Stimulated activated CD4-positive, alpha-beta T cell treated with anti-CD3 and anti-CD28 coated beads, Interleukin-12 subunit alpha, Interleukin-12 subunit beta, amount 100 ng/mL, for 24 hours (primary cell): ENCODE measurements at regions not wholly inside any gene's neighbourhood (a gene's known extent, or its start where the extent isn't known, plus 50 kb on each side); places are given as distances from the start of the nearest gene placed in this dataset.
A peak's percentile ranks its signal among the peaks of the same experiment; 100 is the strongest.
"Not testable (repeated sequence)": the region's sequence is repeated elsewhere in the genome, so short reads cannot be mapped to it uniquely, and the experiment has no call there.

Experiments
- DNase-seq, 2 experiments: peaks; one replicate each; pipeline ENCODE4 v3.0.0-alpha.2; 2020; ENCODE audit warnings: low read depth in 2 of 2

GRCh38 chr7:136122026-136122425 is 144.9 kb upstream of the MTPN start:
- DNase-seq = no peak

- no peak for DNase-seq
Measured at GRCh38 chr7:136117539-136117938, 140.4 kb upstream of the MTPN start.

GRCh38 chr7:136116186-136116585 is 139.0 kb upstream of the MTPN start:
- no peak for DNase-seq

GRCh38 chr7:136114966-136115762 is 138.0 kb upstream of the MTPN start:
- DNase-seq = peak; percentile 29 to 59

- DNase-seq = not testable (repeated sequence)
Measured at GRCh38 chr7:136114467-136114866, 137.3 kb upstream of the MTPN start.

- not testable (repeated sequence) for DNase-seq
Measured at GRCh38 chr7:136109037-136109436, 131.9 kb upstream of the MTPN start.

- DNase-seq = no peak
Measured at GRCh38 chr7:136105191-136105590, 128.0 kb upstream of the MTPN start.

GRCh38 chr7:136104269-136104603 is 127.1 kb upstream of the MTPN start:
- DNase-seq = no peak

GRCh38 chr7:136103545-136104268 is 126.5 kb upstream of the MTPN start:
- DNase-seq = no peak

GRCh38 chr7:136102881-136103280 is 125.7 kb upstream of the MTPN start:
- DNase-seq = no peak

- not testable (repeated sequence) for DNase-seq
Measured at GRCh38 chr7:136092714-136093113, 115.6 kb upstream of the MTPN start.

GRCh38 chr7:136087881-136088280 is 110.7 kb upstream of the MTPN start:
- DNase-seq = no peak

GRCh38 chr7:136086712-136087111 is 109.6 kb upstream of the MTPN start:
- no peak for DNase-seq

GRCh38 chr7:136079934-136080333 is 102.8 kb upstream of the MTPN start:
- DNase-seq = no peak

GRCh38 chr7:136079478-136079892 is 102.3 kb upstream of the MTPN start:
- DNase-seq = no peak

GRCh38 chr7:136079066-136079465 is 101.9 kb upstream of the MTPN start:
- DNase-seq = no peak

- DNase-seq = no peak
Measured at GRCh38 chr7:136078630-136079029, 101.5 kb upstream of the MTPN start.

GRCh38 chr7:136076954-136077353 is 99.8 kb upstream of the MTPN start:
- no peak for DNase-seq

GRCh38 chr7:136074843-136075242 is 97.7 kb upstream of the MTPN start:
- no peak for DNase-seq

- DNase-seq = no peak
Measured at GRCh38 chr7:136072447-136072846, 95.3 kb upstream of the MTPN start.

- DNase-seq = no peak
Measured at GRCh38 chr7:136070736-136071505, 93.8 kb upstream of the MTPN start.

- no peak for DNase-seq
Measured at GRCh38 chr7:136069840-136070529, 92.8 kb upstream of the MTPN start.
